BJ (cell line): ENCODE measurements at regions not wholly inside any gene's neighbourhood (a gene's known extent, or its start where the extent isn't known, plus 50 kb on each side); places are given as distances from the start of the nearest gene placed in this dataset.
"Not testable (repeated sequence)": the region's sequence is repeated elsewhere in the genome, so short reads cannot be mapped to it uniquely, and the experiment has no call there.

Experiments
- CTCF ChIA-PET: fragments of 350-600 bp; formaldehyde crosslinking; extraction: SDS; loops from one replicate; lab custom pipeline; 2021; ENCODE audit warnings: antibody characterized with exemption, inconsistent platforms; lab: Yijun Ruan, JAX
- POLR2A ChIA-PET: fragments of 300-600 bp; sonication (Branson Sonifier 250); formaldehyde crosslinking; extraction: SDS; loops from one replicate; lab custom pipeline; 2021; ENCODE audit warnings: antibody characterized with exemption; lab: Charles Lee
- DNase-seq: peaks from one replicate; pipeline ENCODE4 v3.0.0-alpha.2; 2011; ENCODE audit warnings: low read depth
- H3K27me3 ChIP-seq: 2 replicates; pipeline ENCODE4 v1.6.0; 2011; ENCODE audit warnings: low read length; ENCODE audit not compliant: control insufficient read depth, insufficient read depth
- H3K36me3 ChIP-seq: 2 replicates; pipeline ENCODE4 v1.5.1; 2011; ENCODE audit warnings: low read length; ENCODE audit not compliant: control insufficient read depth, insufficient read depth
- H3K4me3 ChIP-seq: 2 replicates; pipeline ENCODE4 v1.5.1; 2011; ENCODE audit warnings: low read depth, mild to moderate bottlenecking, control low read depth, low read length
- TF ChIP-seq, protein P1 (sequence below): IDR thresholded peaks from 2 replicates; pipeline ENCODE4 v1.5.1; 2011; ENCODE audit warnings: low read depth, mild to moderate bottlenecking, control low read depth, inconsistent platforms, low read length, moderate library complexity; ENCODE audit not compliant: insufficient read depth

DNA sequence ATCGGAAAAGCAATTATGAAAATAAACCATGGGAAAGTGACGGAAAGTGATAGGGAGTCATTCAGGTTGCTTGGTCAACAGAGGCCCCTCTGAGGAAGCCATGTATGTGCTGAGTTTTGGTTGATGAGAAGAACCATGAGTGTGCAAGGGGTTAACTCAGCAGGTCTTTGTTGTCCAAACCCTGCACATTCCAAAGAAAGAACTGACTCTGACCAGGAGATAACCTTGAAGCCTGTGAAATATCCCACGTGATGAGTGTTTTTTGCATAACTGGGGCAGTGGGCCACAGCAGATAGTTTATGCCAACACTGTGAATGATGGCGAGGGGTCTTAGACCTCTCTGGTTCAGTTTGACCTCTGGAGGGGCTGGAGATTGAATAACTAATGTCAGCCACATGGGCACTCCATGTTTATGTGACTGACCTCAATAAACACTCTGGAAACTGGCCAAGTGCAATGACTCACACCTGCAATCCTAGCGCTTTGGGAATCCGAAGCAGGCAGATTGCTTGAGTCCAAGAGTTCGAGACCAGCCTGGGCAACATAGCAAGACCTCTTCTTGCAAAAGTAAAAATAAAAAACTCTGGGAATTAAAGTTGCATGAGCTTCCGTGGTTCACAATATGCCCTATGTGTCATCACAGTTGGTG is 154.0 kb upstream of the FOXK1 start:
- H3K36me3 ChIP-seq, result no peaks in the 10 kb centered on the region
- H3K4me3 ChIP-seq, result no peak overlapping the region
- ChIA-PET POLR2A (no interaction called here), CTCF (no interaction called here)
- no peaks in the 10 kb centered on the region for H3K27me3 ChIP-seq
- TF ChIP-seq, protein P1, sequence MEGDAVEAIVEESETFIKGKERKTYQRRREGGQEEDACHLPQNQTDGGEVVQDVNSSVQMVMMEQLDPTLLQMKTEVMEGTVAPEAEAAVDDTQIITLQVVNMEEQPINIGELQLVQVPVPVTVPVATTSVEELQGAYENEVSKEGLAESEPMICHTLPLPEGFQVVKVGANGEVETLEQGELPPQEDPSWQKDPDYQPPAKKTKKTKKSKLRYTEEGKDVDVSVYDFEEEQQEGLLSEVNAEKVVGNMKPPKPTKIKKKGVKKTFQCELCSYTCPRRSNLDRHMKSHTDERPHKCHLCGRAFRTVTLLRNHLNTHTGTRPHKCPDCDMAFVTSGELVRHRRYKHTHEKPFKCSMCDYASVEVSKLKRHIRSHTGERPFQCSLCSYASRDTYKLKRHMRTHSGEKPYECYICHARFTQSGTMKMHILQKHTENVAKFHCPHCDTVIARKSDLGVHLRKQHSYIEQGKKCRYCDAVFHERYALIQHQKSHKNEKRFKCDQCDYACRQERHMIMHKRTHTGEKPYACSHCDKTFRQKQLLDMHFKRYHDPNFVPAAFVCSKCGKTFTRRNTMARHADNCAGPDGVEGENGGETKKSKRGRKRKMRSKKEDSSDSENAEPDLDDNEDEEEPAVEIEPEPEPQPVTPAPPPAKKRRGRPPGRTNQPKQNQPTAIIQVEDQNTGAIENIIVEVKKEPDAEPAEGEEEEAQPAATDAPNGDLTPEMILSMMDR, result no peak
- DNase-seq, result no peak

DNA sequence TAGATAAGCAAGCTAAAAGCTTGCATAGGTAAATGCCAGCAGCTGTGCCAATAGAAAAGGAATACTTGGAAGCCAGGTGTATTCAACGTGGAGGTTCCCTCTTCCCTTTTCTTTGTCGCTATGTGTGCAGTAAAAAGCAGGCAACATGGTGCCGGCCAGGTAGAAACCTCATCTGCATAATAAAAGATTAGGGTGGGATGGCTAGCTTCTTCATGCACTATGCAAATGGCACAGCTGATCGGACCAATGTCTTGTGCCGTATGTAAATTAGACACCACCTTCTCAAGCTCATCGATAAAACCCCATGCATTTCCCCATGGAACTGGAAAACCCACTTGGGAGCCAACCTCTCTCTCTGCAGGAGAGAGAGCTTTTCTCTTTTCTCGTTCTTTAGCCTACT is 150.9 kb upstream of the FOXK1 start:
- DNase-seq, result no peak
- no peaks in the 10 kb centered on the region for H3K36me3 ChIP-seq
- TF ChIP-seq, protein P1, result no peak
- H3K27me3 ChIP-seq, result no peaks in the 10 kb centered on the region
- ChIA-PET CTCF (no interaction called here), POLR2A (no interaction called here)
- H3K4me3 ChIP-seq, result no peak overlapping the region

DNA sequence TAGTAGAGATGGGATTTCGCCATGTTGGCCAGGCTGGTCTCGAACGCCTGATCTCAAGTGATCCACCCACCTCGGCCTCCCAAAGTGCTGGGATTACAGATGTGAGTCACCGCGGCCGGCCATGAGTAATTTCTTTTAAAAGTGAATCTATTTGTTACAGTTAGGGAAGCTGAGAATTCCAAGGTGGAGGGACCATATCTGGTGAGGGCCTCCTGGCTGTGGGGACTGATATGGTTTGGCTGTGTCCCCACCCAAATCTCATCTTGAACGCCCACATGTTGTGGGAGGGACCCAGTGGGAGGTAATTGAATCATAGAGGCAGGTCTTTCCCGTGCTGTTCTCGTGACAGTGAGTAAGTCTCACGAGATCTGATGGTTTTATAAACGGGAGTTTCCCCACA is 148.8 kb upstream of the FOXK1 start:
- CTCF ChIA-PET, POLR2A ChIA-PET, H3K36me3 ChIP-seq, DNase-seq, H3K27me3 ChIP-seq, H3K4me3 ChIP-seq: not testable (repeated sequence)

GRCh38 chr7:4549681-4550080 is 132.4 kb upstream of the FOXK1 start:
- CTCF ChIA-PET, result interaction anchor here (0.6 kb wide), 1 partner anchor 1494 kb away, joined by 3 read pairs; no protein-coding TSS in a partner anchor
- POLR2A ChIA-PET, result no interaction called here
- Histone ChIP-seq H3K27me3 (no peaks in the 10 kb centered on the region), H3K36me3 (no peaks in the 10 kb centered on the region), H3K4me3 (no peak overlapping the region)
- TF ChIP-seq, protein P1, result no peak
- DNase-seq, result no peak

DNA sequence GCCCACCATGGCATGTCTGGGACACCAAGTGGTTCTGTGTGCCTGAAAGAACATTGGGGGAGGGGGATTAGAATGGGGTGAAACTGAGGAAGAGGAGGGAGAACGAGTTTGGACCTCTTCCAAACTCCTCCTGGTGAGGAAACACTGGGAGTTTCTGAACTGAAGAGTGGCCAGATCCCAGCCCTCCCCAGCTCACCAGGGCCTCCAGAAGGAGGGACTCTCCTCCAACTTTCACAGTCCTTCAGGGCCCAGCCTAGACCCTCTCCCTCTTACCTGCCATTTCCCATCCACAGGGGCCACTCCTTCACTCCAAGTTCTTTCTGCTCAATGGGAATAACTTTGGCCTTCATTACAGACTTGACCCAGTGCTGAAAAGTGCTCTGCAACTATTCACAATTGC is 132.0 kb upstream of the FOXK1 start:
- Histone ChIP-seq H3K36me3 (no peaks in the 10 kb centered on the region), H3K4me3 (no peak overlapping the region), H3K27me3 (no peaks in the 10 kb centered on the region)
- POLR2A ChIA-PET, result no interaction called here
- TF ChIP-seq, protein P1, result no peak
- CTCF ChIA-PET, result interaction anchor here (0.6 kb wide), 1 partner anchor 1495 kb away, joined by 3 read pairs; no protein-coding TSS in a partner anchor
- DNase-seq, result no peak

DNA sequence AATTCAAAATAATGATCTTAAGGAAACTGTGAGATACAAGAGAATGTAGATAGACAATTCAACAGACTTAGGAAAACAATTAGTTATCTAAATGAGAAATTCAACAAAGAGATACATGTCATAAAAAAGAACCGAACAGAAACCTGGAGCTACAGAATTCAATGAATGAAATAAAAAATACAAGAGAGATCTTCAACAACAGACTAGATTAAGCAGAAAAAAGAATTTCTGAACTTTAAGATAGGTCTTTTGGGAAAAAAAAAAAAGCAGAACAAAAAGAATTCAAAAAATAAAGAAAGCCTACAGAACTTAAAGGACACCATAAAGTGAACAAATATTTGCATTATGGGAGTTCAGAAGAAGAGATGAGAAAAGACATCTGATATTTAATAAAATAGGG is 129.1 kb upstream of the FOXK1 start:
- ChIA-PET CTCF (no interaction called here), POLR2A (no interaction called here)
- H3K36me3 ChIP-seq, result no peaks in the 10 kb centered on the region
- no peak for DNase-seq
- TF ChIP-seq, protein P1, result no peak
- no peak overlapping the region for H3K4me3 ChIP-seq
- H3K27me3 ChIP-seq, result no peaks in the 10 kb centered on the region
